Glomerular visceral epithelial cell (primary cell): ENCODE measurements at regions not wholly inside any gene's neighbourhood (a gene's known extent, or its start where the extent isn't known, plus 50 kb on each side); places are given as distances from the start of the nearest gene placed in this dataset.
A peak's percentile ranks its signal among the peaks of the same experiment; 100 is the strongest.
"Not testable (repeated sequence)": the region's sequence is repeated elsewhere in the genome, so short reads cannot be mapped to it uniquely, and the experiment has no call there.

Source experiments
- DNase-seq: peaks from one replicate; pipeline ENCODE4 v3.0.0-alpha.2; 2016; ENCODE audit errors: extremely low spot score

DNA sequence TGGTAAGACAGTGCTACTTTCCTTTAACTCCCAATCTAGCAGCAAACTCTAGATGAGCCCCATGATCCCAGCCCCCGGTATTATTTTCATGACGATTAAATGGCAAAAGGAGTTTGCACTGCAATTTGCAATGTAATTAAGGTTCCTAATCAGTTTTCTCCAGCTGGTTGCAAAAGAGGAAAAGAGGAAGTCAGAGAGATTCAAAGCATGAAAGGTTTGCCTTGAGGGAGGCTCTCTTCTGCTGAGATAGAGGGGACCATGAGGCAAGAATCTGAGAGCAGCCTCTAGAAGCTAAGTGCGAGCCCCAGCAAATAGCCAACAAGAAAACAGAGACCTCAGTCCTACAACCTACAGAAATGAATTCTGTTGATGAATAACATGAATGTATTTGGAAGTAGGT, 527.1 kb downstream of the UQCRFS1 start:
- DNase-seq = no peak

GRCh38 chr19:28685077-28685476, 527.9 kb downstream of the UQCRFS1 start:
- not testable (repeated sequence) for DNase-seq

DNA sequence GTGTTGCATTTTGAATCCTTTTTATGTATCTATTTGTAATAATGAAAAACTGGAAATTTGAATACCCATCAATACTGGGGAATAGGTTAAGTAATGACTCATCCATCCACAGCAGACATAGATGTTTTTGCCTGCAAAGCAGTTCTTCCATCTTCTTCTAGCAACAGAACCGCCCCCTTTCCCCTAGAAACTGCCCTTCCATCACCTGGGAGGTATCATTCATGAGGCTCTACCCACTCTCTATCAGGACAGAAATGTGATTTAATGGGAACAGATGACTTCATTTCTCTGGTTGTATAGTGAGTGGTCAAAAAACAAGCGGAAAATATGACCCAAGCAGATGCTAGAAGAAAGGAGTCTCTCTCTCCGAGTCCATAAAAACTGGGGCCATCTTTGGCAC, 532.8 kb downstream of the UQCRFS1 start:
- no peak for DNase-seq

- DNase-seq = no peak
Observed at GRCh38 chr19:28670836-28671235, 542.1 kb downstream of the UQCRFS1 start.

- no peak for DNase-seq
Observed at GRCh38 chr19:28669804-28670203, 543.1 kb downstream of the UQCRFS1 start.

DNA sequence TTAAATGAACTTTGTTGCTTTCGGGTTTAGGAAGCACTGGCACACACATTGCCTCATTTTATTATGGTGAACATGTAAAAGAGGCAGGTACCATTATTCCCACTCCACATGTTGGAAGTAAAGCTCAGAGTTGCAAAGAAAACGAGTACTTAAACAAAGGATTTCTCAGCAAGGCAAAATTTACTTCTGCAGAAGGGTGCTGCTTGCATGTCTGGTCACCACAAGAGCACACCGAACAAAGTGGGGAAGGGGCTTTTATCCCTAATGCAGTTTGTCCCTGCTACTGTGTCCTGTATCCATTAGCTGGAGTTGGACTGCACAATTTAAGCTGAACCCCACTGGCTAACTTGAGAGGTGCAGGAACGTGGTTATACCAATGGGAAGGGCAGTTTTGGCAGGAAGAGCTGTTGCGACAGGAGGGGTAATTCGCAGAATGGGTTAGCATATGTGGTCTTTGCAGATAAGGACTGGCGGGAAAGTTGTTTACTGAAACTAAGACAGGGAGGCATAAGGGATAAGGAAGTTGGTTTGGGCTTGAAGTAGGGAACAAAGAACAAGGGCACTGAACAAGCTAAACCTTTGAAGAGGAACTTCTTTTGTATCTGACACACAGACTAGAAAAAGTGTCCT, 545.5 kb downstream of the UQCRFS1 start:
- DNase-seq = no peak

GRCh38 chr19:28665748-28666147, 547.2 kb downstream of the UQCRFS1 start:
- no peak for DNase-seq

DNA sequence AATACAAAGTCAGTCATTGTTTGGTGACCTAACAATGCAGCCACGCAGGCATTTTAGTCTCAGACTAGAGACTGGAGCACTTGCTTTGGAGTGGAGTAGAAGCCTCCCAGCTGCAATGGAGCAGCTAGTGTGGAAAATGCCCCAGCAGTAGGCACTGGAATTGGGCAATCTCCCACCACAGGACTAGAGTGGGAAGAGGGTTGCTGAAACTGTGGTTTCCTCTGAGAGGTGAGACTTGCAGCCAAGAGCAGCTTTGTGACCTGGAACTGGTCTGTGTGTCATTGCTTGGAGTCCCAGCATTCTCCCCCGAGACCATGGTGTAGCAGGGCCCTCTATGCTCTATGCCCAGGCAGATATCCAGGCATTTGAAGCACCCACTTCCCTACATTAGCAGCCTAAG, 556.3 kb downstream of the UQCRFS1 start:
- DNase-seq = no peak

- no peak for DNase-seq
Observed at GRCh38 chr19:28655054-28655453, 557.9 kb downstream of the UQCRFS1 start.

DNA sequence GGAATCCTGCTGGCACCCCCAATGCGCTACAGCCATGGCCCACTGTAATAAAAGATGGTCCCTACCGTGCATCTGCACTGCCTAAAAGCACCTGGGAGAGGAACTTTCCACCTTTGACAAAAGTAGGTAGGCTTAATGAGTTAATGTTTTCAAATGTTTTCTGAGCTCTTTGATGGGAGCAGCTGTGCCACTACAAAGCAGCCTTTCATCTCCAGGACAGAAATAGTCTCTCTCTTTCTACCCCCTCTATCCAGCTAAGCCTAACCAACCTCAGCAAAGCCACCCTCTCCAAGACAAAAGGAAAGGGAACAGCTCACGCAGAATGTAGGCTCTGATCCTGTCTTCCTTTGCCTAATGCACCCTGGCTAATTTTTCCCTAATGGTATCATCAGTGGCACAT, 560.2 kb downstream of the UQCRFS1 start:
- DNase-seq = no peak

DNA sequence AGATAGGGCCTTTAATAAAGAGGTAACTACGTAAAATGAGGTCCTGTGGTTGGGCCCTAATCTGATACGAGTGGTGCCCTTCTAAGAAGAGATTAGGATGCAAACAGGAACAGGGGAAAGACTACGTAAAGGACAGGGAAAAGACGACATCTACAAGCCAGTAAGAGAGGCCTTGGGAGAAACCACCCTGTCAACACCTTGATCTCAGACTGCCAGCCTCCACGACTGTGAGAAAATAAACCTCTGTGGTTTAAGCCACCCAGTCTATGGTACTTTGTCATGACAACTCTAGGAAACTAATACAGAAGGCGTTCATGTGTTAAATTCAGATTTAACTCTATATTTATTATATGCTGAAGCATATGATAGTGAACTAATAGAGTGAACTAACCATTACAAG, 566.3 kb downstream of the UQCRFS1 start:
- DNase-seq = no peak

GRCh38 chr19:28644169-28644775, 568.7 kb downstream of the UQCRFS1 start:
- no peak for DNase-seq

DNA sequence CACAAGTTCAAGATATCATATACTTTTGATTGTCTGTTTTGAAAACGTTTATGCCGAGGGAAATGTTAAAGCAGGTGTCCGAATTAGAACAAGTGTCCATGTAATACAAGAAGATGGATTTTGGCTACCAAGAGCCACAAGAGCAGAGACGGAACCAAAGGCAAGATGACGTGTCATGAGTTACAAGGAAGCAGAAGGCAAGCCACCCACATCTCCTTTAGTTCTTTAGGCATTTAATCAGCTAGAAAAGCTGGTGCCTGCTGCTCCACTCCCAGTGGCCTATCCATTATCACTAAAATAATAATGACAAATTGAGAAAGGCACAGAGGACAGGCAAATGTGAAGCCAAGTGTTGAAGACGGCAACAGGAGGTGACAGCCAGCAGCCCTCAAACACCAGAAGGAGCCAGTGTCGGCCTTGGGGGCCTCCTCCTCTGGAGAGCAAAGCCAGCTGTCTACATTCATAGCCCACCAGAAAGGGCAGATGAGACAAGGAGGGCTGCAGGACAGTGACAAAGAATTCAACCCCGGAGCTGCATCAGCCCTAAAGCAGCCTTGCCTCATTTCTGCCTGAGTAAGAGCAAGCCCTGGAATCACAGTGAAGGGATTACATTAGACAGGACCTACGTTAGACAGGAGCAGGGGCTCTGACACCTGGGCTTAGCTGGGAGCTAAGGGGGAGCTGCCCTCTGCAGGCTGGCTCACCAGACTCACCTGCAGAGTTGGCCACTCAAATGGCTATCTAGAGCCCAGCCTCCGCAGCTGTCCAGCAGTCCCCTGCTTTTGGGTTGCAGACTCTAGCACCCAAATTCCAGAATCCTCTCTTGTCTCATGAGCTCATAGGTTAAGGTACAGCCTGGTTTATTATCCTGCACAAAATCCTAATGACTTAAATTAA, 569.9 kb downstream of the UQCRFS1 start:
- no peak for DNase-seq

GRCh38 chr19:28641395-28641794, 571.6 kb downstream of the UQCRFS1 start:
- no peak for DNase-seq

GRCh38 chr19:28640506-28640905, 572.4 kb downstream of the UQCRFS1 start:
- DNase-seq = no peak

GRCh38 chr19:28638445-28638844, 574.5 kb downstream of the UQCRFS1 start:
- DNase-seq = no peak

DNA sequence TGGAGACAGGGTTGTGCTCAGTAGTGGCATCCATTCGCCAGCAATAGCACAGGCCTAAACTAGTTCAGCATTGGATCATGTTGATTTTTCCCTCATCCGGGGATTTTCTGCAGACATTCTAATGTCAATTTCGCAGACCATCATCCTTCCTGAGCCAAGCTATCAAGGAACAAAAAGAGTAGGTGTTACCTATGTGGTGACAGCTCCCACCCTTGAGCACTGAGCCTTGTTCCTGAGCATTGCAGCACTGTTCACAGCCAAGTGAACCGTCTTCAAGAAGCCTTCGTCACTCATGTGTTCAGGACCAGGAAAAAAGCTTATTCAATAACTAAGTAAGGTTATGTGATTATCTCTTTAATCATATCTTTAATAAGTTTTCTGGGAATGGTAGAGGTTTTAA, 576.2 kb downstream of the UQCRFS1 start:
- DNase-seq = no peak

- DNase-seq = no peak
Observed at GRCh38 chr19:28636016-28636629, 576.8 kb downstream of the UQCRFS1 start.

- no peak for DNase-seq
Observed at GRCh38 chr19:28634837-28635236, 578.1 kb downstream of the UQCRFS1 start.

DNA sequence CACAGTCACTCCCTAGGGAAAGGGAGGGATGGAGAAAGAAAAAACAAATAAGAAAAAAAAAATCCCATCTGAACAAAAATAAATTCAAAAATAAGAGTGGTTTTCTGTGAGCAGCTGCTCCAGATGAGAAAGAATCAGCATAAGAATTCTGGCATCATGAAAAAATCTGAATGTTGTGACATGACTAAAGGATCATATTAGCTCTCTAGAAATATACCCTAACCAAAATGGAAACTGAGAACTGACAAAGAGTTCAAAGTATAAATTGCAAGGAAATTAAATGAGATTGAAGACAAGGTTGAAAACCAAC, 579.0 kb downstream of the UQCRFS1 start:
- DNase-seq = no peak

DNA sequence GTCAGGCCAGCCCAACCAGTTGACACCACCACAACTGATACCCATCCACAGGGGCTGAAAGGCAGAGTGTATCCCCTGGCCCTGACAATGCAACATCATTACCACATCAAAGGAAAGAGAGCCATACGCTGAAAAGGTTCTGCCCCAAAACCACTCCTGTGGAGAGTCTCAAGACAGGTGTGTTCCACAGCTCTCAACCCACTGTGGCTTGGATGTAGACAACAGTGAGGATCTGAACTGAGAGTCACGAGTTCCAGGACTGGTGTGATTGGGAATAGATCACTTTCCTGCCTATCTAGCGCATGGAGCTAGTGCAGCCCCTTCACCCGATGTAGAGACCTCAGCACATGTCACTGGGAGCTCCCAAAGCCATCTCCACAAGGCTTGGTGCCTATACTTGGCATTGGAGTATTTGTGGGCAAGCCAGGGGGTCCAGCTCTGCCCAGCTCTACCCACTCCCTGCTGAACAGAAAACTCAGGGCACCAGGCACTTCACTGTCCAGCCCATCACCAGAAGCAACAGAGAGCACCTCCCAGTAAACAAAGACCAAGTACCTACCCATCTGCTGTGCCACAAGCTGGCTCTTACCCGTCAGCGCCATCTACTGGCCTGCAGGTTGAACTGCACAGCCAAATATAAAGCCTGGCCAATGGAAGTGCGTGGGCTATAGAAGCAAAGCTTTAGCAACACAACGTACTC, 579.5 kb downstream of the UQCRFS1 start:
- DNase-seq = peak; percentile 69
